Activated CD4-positive, alpha-beta memory T cell treated with anti-CD3 and anti-CD28 coated beads for 36 hours (primary cell): ENCODE measurements at regions not wholly inside any gene's neighbourhood (a gene's known extent, or its start where the extent isn't known, plus 50 kb on each side); places are given as distances from the start of the nearest gene placed in this dataset.

Source experiments
- CTCF ChIA-PET: fragments of 350-600 bp; sonication (Branson Sonifier 250); formaldehyde crosslinking; loops from one replicate; lab custom pipeline; 2021; ENCODE audit warnings: antibody characterized with exemption, inconsistent platforms; lab: Charles Lee
- POLR2A ChIA-PET: fragments of 350-600 bp; sonication (Branson Sonifier 250); formaldehyde crosslinking; loops from one replicate; lab custom pipeline; 2021; ENCODE audit warnings: antibody characterized with exemption; lab: Charles Lee
- DNase-seq: peaks from one replicate; pipeline ENCODE4 v3.0.0-alpha.2; 2020
- H3K27ac Mint-ChIP-seq: one replicate; pipeline ENCODE4 v1.8.0; 2021; ENCODE audit warnings: mixed read lengths
- H3K27me3 Mint-ChIP-seq: one replicate; pipeline ENCODE4 v1.8.0; 2021; ENCODE audit warnings: mixed read lengths
- H3K36me3 Mint-ChIP-seq: one replicate; pipeline ENCODE4 v1.8.0; 2021; ENCODE audit warnings: mixed read lengths
- H3K4me1 Mint-ChIP-seq: one replicate; pipeline ENCODE4 v1.8.0; 2021; ENCODE audit warnings: low read depth, mixed read lengths
- H3K4me3 Mint-ChIP-seq: one replicate; pipeline ENCODE4 v1.8.0; 2021; ENCODE audit warnings: mild to moderate bottlenecking, mixed read lengths
- H3K9me3 Mint-ChIP-seq: one replicate; pipeline ENCODE4 v1.8.0; 2021; ENCODE audit warnings: mixed read lengths
- intact Hi-C: fragments of 100-400 bp; cut with micrococcal nuclease; formaldehyde crosslinking; loops from one replicate; pipeline ENCODE4 v1.15.1; 2023

DNA sequence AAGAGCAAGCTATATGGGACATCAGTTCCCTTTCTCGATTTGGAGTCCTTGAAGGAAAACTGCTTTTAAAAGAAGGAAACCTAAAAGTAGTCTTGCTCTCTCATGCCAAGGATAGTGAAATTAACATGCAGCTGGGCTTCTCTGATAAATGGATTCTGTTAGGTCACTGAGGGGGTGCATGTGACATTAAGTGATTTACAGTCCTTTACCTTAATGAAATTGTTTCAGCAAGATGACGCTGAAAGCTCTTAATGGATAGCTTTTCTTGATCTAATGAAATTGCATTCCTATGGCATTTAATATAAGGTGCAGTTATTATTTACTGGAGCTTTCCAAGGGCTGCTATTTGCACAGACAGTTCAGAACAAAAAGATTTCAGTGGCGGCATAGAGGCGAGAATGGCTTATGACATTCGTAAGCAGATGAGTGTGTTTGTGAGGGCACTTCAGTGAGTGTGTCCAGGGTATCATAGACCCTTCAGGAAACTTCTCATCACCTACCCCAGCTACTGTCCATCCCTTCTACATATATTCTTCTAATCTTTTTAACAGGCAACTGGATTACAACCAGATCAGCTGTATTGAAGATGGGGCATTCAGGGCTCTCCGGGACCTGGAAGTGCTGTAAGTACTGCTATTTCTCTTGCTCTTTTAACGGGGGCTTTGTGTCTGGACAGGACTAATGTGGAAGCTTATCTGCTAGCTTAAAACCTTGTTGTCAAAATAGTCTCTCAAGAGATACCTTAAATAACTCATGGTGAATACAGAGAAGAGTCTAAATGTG is 219.9 kb upstream of the PACRGL start:
- H3K36me3 Mint-ChIP-seq = no peaks in the 10 kb centered on the region
- H3K27me3 Mint-ChIP-seq = no peaks in the 10 kb centered on the region
- no peak overlapping the region for H3K27ac Mint-ChIP-seq
- ChIA-PET POLR2A (no interaction called here), CTCF (no interaction called here)
- no peaks in the 10 kb centered on the region for H3K4me1 Mint-ChIP-seq
- intact Hi-C loops = no loop called here
- H3K9me3 Mint-ChIP-seq = no peaks in the 10 kb centered on the region
- H3K4me3 Mint-ChIP-seq = no peak overlapping the region
- no peak for DNase-seq

DNA sequence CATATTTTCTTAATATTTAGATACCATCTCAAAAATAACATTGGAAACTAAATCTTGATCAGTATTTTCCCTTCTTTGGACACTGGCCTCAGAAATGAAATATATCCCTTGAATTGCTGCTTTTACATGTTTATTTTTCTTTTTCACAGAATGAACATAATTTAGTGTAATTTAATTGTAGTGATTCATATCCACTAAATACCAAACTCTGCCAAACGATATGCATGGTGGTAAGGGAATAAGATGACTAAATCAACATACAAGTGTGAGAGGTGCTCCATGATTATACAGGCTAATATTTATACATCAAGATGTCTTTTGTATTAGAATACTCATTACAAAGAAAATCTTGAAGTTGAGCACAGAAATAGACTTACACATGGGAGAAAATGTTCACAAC is 216.8 kb upstream of the PACRGL start:
- Mint-ChIP-seq H3K36me3 (no peaks in the 10 kb centered on the region), H3K4me3 (no peak overlapping the region), H3K27me3 (no peaks in the 10 kb centered on the region), H3K27ac (no peak overlapping the region), H3K4me1 (no peaks in the 10 kb centered on the region), H3K9me3 (no peaks in the 10 kb centered on the region)
- CTCF ChIA-PET = no interaction called here
- intact Hi-C loops = no loop called here
- POLR2A ChIA-PET = no interaction called here
- DNase-seq = no peak

DNA sequence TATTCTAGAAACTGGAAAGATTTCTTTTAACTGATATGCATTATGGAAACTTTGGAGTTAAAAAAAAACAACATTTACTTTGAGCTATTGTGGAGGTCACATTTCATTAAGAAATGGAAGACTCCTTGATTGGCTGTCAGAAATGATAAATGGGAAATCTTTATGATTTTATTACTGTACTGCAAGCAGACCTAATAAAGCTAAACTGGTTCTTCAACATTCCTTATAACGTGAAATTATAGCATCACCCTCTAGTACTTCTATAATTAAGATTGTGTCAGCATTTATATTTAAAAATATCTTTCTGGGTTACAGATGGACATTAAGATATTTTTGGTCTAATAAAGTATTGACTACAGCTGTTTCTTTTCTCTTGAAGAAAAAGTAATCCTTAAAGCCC is 213.8 kb upstream of the PACRGL start:
- Mint-ChIP-seq H3K4me1 (no peaks in the 10 kb centered on the region), H3K4me3 (no peak overlapping the region), H3K9me3 (no peaks in the 10 kb centered on the region), H3K27me3 (no peaks in the 10 kb centered on the region), H3K27ac (no peak overlapping the region), H3K36me3 (no peaks in the 10 kb centered on the region)
- intact Hi-C loops = no loop called here
- ChIA-PET CTCF (no interaction called here), POLR2A (no interaction called here)
- DNase-seq = no peak

- H3K27me3 Mint-ChIP-seq = no peaks in the 10 kb centered on the region
- DNase-seq = no peak
- no peak overlapping the region for H3K4me3 Mint-ChIP-seq
- ChIA-PET POLR2A (no interaction called here), CTCF (no interaction called here)
- no peaks in the 10 kb centered on the region for H3K36me3 Mint-ChIP-seq
- no peaks in the 10 kb centered on the region for H3K4me1 Mint-ChIP-seq
- H3K9me3 Mint-ChIP-seq = no peaks in the 10 kb centered on the region
- intact Hi-C loops = no loop called here
- no peak overlapping the region for H3K27ac Mint-ChIP-seq
These were observed 212.8 kb upstream of the PACRGL start for GRCh38 chr4:20487446-20487845.

DNA sequence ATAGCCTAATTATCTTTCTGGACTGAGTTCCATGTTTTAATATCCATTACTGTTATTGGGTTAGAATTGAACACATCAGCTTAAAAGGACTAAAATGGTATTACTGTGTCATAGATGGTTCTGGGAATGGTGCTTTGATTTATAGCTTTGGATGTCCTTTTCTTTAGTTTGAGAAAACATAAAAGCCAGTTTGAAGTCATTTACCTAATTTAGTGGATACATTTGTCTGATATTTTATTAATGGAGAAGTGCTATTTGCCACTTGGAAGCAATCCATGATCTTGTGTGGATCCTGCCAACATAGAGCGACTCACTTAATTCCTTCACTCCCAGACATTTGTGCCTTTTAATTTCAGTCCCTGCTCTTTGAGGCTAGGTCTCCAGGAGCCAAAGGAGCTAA is 212.4 kb upstream of the PACRGL start:
- Mint-ChIP-seq H3K9me3 (no peaks in the 10 kb centered on the region), H3K4me3 (no peak overlapping the region), H3K27me3 (no peaks in the 10 kb centered on the region), H3K4me1 (no peaks in the 10 kb centered on the region), H3K27ac (no peak overlapping the region), H3K36me3 (no peaks in the 10 kb centered on the region)
- POLR2A ChIA-PET = no interaction called here
- CTCF ChIA-PET = no interaction called here
- DNase-seq = no peak
- intact Hi-C loops = no loop called here

DNA sequence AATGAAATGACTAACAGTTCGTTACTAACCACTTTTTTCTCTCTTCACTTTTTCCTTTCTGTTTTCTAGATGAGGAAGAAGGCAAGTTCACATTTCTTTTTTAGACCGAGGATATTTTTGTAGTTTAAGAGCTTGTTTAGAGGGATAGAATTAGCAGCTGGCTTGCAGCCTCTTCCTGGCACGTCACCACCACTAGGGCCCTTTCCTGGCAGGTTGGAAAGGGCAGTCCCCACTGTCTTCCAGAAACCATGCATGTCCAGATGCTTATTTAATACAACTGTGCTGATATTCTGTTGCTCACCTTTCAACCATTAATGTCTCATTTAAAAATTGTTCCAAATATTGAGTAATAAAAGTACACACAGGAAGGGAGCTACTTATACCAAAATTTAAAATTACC is 209.5 kb upstream of the PACRGL start:
- no peaks in the 10 kb centered on the region for H3K27me3 Mint-ChIP-seq
- H3K4me3 Mint-ChIP-seq = no peak overlapping the region
- no peaks in the 10 kb centered on the region for H3K9me3 Mint-ChIP-seq
- POLR2A ChIA-PET = no interaction called here
- no peak for DNase-seq
- intact Hi-C loops = no loop called here
- no peak overlapping the region for H3K27ac Mint-ChIP-seq
- no peaks in the 10 kb centered on the region for H3K4me1 Mint-ChIP-seq
- H3K36me3 Mint-ChIP-seq = no peaks in the 10 kb centered on the region
- CTCF ChIA-PET = no interaction called here

DNA sequence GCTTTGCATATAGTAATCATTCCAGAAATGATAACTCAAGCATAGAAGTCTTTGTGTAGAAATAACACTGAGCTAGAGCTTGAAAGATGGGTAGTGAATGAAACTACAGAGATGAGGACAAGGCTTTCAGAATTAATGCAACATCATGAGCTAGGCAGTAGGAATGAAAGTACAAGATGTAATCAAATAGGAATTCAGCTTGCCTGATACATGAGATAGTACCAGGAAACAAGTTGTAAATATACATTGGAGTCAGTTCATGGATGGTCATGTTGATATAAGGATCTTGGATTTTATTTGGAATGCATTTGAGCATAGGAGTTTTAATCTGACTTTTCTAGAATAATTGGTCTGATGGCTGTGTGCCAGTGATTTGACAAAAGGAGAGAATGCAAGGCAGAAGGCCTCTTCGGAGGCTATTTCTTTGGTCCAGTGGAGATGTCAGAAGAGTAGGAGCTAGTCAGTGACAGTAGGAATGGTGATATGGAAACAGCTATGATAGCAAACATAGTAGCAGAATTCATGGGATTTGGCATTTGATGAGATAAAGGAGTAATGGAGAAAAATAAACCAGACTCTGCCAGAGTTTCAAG is 206.4 kb upstream of the PACRGL start:
- intact Hi-C loops = no loop called here
- H3K9me3 Mint-ChIP-seq = no peaks in the 10 kb centered on the region
- no peaks in the 10 kb centered on the region for H3K27me3 Mint-ChIP-seq
- no peaks in the 10 kb centered on the region for H3K36me3 Mint-ChIP-seq
- POLR2A ChIA-PET = no interaction called here
- no peaks in the 10 kb centered on the region for H3K4me1 Mint-ChIP-seq
- CTCF ChIA-PET = no interaction called here
- no peak overlapping the region for H3K4me3 Mint-ChIP-seq
- no peak for DNase-seq
- H3K27ac Mint-ChIP-seq = no peak overlapping the region

- ChIA-PET CTCF (no interaction called here), POLR2A (no interaction called here)
- no peaks in the 10 kb centered on the region for H3K27me3 Mint-ChIP-seq
- intact Hi-C loops = no loop called here
- H3K4me1 Mint-ChIP-seq = no peaks in the 10 kb centered on the region
- H3K9me3 Mint-ChIP-seq = no peaks in the 10 kb centered on the region
- DNase-seq = no peak
- H3K4me3 Mint-ChIP-seq = no peak overlapping the region
- no peak overlapping the region for H3K27ac Mint-ChIP-seq
- H3K36me3 Mint-ChIP-seq = no peaks in the 10 kb centered on the region
These were observed 204.2 kb upstream of the PACRGL start for GRCh38 chr4:20496068-20496467.

DNA sequence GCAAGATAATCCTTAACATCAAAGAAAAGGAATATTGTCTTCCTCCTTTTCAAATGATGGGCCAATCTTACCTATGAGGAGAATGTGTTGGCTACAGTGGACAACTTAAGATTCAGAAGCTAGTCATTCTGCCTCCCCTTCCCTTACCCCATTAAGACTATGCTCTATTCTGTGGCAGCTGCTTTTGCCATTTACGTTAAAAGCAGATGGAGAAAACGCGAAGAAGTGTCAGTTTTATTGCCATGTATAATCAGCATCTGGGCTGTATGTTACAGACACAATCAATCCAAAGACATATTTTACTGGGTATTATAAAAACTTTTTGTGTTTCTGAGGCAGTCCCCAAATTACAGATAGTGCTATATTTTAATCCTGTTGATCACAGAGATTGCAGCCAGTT is 196.1 kb upstream of the PACRGL start:
- Mint-ChIP-seq H3K36me3 (no peaks in the 10 kb centered on the region), H3K4me3 (no peak overlapping the region), H3K27me3 (no peaks in the 10 kb centered on the region), H3K4me1 (no peaks in the 10 kb centered on the region), H3K27ac (no peak overlapping the region), H3K9me3 (no peaks in the 10 kb centered on the region)
- DNase-seq = no peak
- ChIA-PET POLR2A (no interaction called here), CTCF (interaction anchor here (0.7 kb wide), 1 partner anchor 190 kb away, joined by 3 read pairs; no protein-coding TSS in a partner anchor)
- intact Hi-C loops = no loop called here

- intact Hi-C loops = no loop called here
- no peaks in the 10 kb centered on the region for H3K9me3 Mint-ChIP-seq
- H3K4me1 Mint-ChIP-seq = no peaks in the 10 kb centered on the region
- ChIA-PET POLR2A (no interaction called here), CTCF (no interaction called here)
- no peak overlapping the region for H3K27ac Mint-ChIP-seq
- no peak for DNase-seq
- H3K27me3 Mint-ChIP-seq = no peaks in the 10 kb centered on the region
- no peak overlapping the region for H3K4me3 Mint-ChIP-seq
- no peaks in the 10 kb centered on the region for H3K36me3 Mint-ChIP-seq
These were observed 194.3 kb upstream of the PACRGL start for GRCh38 chr4:20505927-20506326.

DNA sequence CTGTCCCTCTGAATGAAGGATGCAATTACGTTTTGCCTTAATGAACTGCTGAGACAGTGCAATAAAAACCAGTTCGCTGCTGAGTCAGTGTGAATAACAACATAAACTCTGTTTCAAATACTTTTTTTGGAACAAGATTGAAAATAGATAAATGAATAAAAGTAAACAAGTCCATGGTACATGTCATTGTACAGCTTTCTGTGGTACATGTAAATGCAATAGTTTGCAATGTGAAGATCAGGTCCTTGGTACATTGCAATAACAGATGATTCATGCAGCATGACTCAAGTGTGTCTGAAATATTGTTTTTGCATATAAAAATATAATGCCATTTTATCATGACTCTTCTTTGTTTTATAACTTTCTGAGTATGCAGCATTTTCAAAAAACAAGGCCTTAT is 193.4 kb upstream of the PACRGL start:
- Mint-ChIP-seq H3K4me1 (no peaks in the 10 kb centered on the region), H3K4me3 (no peak overlapping the region), H3K9me3 (no peaks in the 10 kb centered on the region), H3K36me3 (no peaks in the 10 kb centered on the region), H3K27me3 (no peaks in the 10 kb centered on the region), H3K27ac (no peak overlapping the region)
- ChIA-PET POLR2A (no interaction called here), CTCF (no interaction called here)
- intact Hi-C loops = no loop called here
- no peak for DNase-seq

DNA sequence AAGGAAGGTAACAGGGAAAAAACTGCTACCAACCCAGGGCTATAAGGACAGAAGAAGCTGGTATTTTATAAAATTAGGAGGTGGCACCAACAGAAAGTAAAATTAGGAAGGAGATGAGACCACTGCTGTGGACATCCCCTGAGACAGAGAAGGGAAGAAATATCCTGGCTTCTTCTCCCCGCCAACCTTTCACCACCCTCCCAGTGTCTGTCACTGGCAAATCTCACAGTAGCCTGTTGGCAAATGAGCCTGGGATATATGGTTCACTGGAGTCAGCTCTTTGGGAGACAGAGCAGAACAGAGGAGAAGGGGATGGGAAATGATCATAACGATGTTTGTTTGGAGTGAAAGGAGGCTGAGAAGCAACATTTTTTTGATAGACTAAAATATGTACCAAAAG is 190.9 kb upstream of the PACRGL start:
- no peaks in the 10 kb centered on the region for H3K9me3 Mint-ChIP-seq
- H3K27me3 Mint-ChIP-seq = no peaks in the 10 kb centered on the region
- ChIA-PET POLR2A (no interaction called here), CTCF (no interaction called here)
- H3K36me3 Mint-ChIP-seq = no peaks in the 10 kb centered on the region
- DNase-seq = no peak
- H3K4me1 Mint-ChIP-seq = no peaks in the 10 kb centered on the region
- H3K27ac Mint-ChIP-seq = no peak overlapping the region
- H3K4me3 Mint-ChIP-seq = no peak overlapping the region
- intact Hi-C loops = no loop called here
